ENCODE measurements at regions not wholly inside any gene's neighbourhood (a gene's known extent, or its start where the extent isn't known, plus 50 kb on each side); places are given as distances from the start of the nearest gene placed in this dataset.

DNA sequence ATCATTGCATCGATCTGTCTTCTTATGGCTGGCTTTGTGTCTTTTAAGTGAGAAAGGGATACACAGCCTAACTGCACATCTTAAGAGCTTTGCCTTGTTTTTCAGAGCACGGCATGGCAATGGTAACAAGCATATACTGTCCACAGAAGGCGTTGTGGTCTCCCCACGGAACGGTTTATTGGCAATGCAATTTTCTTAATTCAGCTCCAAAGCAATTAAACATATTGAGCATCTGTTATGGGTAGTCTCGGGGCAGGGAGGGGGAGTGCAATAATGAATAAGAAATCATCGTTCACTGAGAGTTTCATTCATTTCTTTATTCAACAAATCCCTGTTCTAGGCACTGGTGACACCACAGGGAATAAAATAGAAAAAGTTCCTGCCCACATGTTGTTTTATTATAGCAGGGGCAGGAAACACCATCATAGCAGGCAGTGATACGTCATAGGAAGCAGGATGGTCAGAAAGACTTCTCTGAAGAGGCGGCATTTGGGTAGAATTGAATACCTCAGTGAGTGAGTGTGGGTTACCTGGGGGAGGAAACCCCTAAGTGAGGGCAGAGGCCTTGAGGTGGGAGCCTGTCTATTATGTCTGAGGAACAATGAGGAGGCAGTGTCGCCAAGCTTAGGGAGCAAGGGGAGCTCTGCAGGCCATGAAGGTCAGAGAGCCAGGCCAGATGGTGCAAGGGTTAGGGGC is 185.7 kb upstream of the KL start:
- TF ChIP-seq, protein P1, sequence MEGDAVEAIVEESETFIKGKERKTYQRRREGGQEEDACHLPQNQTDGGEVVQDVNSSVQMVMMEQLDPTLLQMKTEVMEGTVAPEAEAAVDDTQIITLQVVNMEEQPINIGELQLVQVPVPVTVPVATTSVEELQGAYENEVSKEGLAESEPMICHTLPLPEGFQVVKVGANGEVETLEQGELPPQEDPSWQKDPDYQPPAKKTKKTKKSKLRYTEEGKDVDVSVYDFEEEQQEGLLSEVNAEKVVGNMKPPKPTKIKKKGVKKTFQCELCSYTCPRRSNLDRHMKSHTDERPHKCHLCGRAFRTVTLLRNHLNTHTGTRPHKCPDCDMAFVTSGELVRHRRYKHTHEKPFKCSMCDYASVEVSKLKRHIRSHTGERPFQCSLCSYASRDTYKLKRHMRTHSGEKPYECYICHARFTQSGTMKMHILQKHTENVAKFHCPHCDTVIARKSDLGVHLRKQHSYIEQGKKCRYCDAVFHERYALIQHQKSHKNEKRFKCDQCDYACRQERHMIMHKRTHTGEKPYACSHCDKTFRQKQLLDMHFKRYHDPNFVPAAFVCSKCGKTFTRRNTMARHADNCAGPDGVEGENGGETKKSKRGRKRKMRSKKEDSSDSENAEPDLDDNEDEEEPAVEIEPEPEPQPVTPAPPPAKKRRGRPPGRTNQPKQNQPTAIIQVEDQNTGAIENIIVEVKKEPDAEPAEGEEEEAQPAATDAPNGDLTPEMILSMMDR (conservative IDR thresholded peaks at IDR 0.05; ENCODE audit: low read depth, low read length): no peak
- TF ChIP-seq EZH2 (IDR thresholded peaks at IDR 0.05; ENCODE audit: borderline replicate concordance, low read depth, low read length, poor library complexity, severe bottlenecking): no peak
- no TSS peak for BruUV-seq (replicated peaks)
- no peaks in the 10 kb centered on the region for H3K9me3 ChIP-seq (ENCODE audit: low read depth, low read length, poor library complexity, severe bottlenecking)
- H3K27me3 ChIP-seq (replicated peaks; ENCODE audit: insufficient read depth, low read depth, low read length, poor library complexity): no peaks in the 10 kb centered on the region
- no peaks in the 10 kb centered on the region for H3K4me1 ChIP-seq (ENCODE audit: insufficient read depth, low read length, poor library complexity, severe bottlenecking)
- ChIA-PET POLR2A (ENCODE audit: low non-redundant PET) (no interaction called here), CTCF (no interaction called here)
- DNase-seq (ENCODE audit: low spot score): no peak
- H3K27ac ChIP-seq (ENCODE audit: low read depth, low read length, poor library complexity, severe bottlenecking): no peak overlapping the region
- H3K4me3 ChIP-seq (ENCODE audit: low read depth, low read length, poor library complexity, severe bottlenecking): no peak overlapping the region
- intact Hi-C loops (cut with micrococcal nuclease; ENCODE audit: unreplicated experiment): no loop called here
- no peaks in the 10 kb centered on the region for H3K36me3 ChIP-seq (ENCODE audit: insufficient read depth, low read length, poor library complexity, severe bottlenecking)

GRCh38 chr13:32837307-32837972 is 178.8 kb upstream of the KL start:
- ChIA-PET POLR2A (ENCODE audit: low non-redundant PET) (no interaction called here), CTCF (no interaction called here)
- Histone ChIP-seq H3K36me3 (ENCODE audit: insufficient read depth, low read length, poor library complexity, severe bottlenecking) (no peaks in the 10 kb centered on the region), H3K4me1 (ENCODE audit: insufficient read depth, low read length, poor library complexity, severe bottlenecking) (no peaks in the 10 kb centered on the region), H3K27me3 (replicated peaks; ENCODE audit: insufficient read depth, low read depth, low read length, poor library complexity) (no peaks in the 10 kb centered on the region), H3K4me3 (ENCODE audit: low read depth, low read length, poor library complexity, severe bottlenecking) (no peak overlapping the region), H3K27ac (ENCODE audit: low read depth, low read length, poor library complexity, severe bottlenecking) (no peak overlapping the region), H3K9me3 (ENCODE audit: low read depth, low read length, poor library complexity, severe bottlenecking) (no peaks in the 10 kb centered on the region)
- no TSS peak for BruUV-seq (replicated peaks)
- TF ChIP-seq EZH2 (IDR thresholded peaks at IDR 0.05; ENCODE audit: borderline replicate concordance, low read depth, low read length, poor library complexity, severe bottlenecking): no peak
- TF ChIP-seq, protein P1 (conservative IDR thresholded peaks at IDR 0.05; ENCODE audit: low read depth, low read length): no peak
- intact Hi-C loops (cut with micrococcal nuclease; ENCODE audit: unreplicated experiment): no loop called here
- DNase-seq (ENCODE audit: low spot score): no peak

DNA sequence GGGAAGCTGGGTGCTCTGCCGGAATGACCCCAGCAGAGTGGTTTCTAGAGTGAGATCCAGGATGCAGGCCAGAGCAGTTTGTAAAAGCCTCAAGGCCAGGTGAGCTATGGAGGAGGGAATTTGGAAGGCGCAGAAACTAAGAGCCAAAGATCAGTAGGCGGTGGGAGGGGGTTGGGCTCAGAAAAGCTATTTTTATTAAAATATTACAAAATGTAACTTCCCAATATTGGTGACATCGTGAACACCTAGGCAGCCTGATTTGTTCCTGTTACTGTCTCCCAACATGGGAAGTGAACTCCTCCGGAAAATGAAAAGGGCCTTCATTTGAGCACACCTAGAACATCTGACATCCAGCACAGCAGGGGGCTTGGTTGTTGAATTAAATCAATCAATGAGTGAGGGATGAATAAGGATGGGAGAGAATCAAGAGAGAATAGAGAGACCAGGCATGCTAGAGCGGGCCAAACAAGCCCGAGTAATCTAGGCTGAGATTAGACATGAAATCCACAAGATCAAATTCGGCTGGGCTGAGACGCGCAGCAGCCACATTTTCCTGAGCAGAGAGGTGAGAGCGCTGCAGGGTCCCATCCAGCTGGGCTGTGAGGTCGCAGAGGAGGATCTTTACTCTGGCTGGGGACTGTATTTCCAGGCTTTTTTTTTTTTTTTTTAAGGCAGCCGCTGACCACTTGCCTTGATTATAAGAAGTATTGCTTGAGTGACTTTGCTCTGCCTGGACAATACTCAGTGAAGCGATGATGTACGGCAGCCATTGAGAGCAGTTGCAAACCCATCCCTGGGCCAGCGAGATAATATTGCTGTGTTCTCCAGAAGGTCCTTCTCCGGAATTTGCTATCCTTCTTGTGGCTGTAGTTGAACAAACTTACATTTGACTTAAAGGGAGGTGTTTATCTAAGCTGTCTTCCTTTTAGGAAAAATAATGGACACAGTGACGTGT is 178.0 kb upstream of the KL start:
- Histone ChIP-seq H3K27me3 (replicated peaks; ENCODE audit: insufficient read depth, low read depth, low read length, poor library complexity) (no peaks in the 10 kb centered on the region), H3K4me3 (ENCODE audit: low read depth, low read length, poor library complexity, severe bottlenecking) (no peak overlapping the region), H3K4me1 (ENCODE audit: insufficient read depth, low read length, poor library complexity, severe bottlenecking) (no peaks in the 10 kb centered on the region), H3K9me3 (ENCODE audit: low read depth, low read length, poor library complexity, severe bottlenecking) (no peaks in the 10 kb centered on the region), H3K36me3 (ENCODE audit: insufficient read depth, low read length, poor library complexity, severe bottlenecking) (no peaks in the 10 kb centered on the region), H3K27ac (ENCODE audit: low read depth, low read length, poor library complexity, severe bottlenecking) (no peak overlapping the region)
- BruUV-seq (replicated peaks): no TSS peak
- intact Hi-C loops (cut with micrococcal nuclease; ENCODE audit: unreplicated experiment): no loop called here
- no peak for DNase-seq (ENCODE audit: low spot score)
- ChIA-PET CTCF (no interaction called here), POLR2A (ENCODE audit: low non-redundant PET) (no interaction called here)
- TF ChIP-seq, protein P1 (conservative IDR thresholded peaks at IDR 0.05; ENCODE audit: low read depth, low read length): no peak
- no peak for TF ChIP-seq EZH2 (IDR thresholded peaks at IDR 0.05; ENCODE audit: borderline replicate concordance, low read depth, low read length, poor library complexity, severe bottlenecking)
